B cell (primary cell): ENCODE measurements at regions not wholly inside any gene's neighbourhood (a gene's known extent, or its start where the extent isn't known, plus 50 kb on each side); places are given as distances from the start of the nearest gene placed in this dataset.

Experiments
- ATAC-seq: fragments of 200-7000 bp; cut with Tn5 transposase; one replicate; pipeline ENCODE4 v1.10.0; 2021; ENCODE audit warnings: low read depth, mild to moderate bottlenecking, moderate number of reproducible peaks, moderate library complexity
- CTCF ChIA-PET: fragments of 350-600 bp; sonication (Branson Sonifier 250); formaldehyde crosslinking; loops from one replicate; lab custom pipeline; 2021; ENCODE audit warnings: antibody characterized with exemption, inconsistent platforms; lab: Charles Lee
- POLR2A ChIA-PET: fragments of 350-600 bp; sonication (Branson Sonifier 250); formaldehyde crosslinking; loops from one replicate; lab custom pipeline; 2021; ENCODE audit warnings: antibody characterized with exemption; lab: Charles Lee
- DNase-seq: peaks from one replicate; pipeline ENCODE4 v3.0.0; 2013
- H2AFZ ChIP-seq: 2 replicates; pipeline ENCODE4 v1.6.1; 2012; ENCODE audit warnings: mild to moderate bottlenecking, low read depth, low read length; ENCODE audit not compliant: insufficient read depth, poor library complexity, severe bottlenecking
- H3K27ac ChIP-seq, 2 donors: 1 replicate in 1 of 2; 2 replicates in 1 of 2; pipeline ENCODE4 v1.5.1; 2012 to 2013; ENCODE audit warnings: low read length in 2 of 2, mild to moderate bottlenecking in 2 of 2, moderate library complexity in 1 of 2
- H3K27me3 ChIP-seq, 4 experiments: fragments of 200-600 bp in 1 of 4; sonication (generic) in 1 of 4; replicated peaks in 1 of 4; 1 replicate in 2 of 4; 2 replicates in 2 of 4; pipeline versions ENCODE4 v1.6.1 to v1.7.0; 2013 to 2016; ENCODE audit warnings: low read length in 3 of 4, mild to moderate bottlenecking in 2 of 4, mixed read lengths in 1 of 4, moderate library complexity in 1 of 4; ENCODE audit not compliant: insufficient read depth in 4 of 4, control insufficient read depth in 3 of 4; ENCODE audit errors: control extremely low read depth in 1 of 4
- H3K36me3 ChIP-seq, 2 experiments: replicated peaks in 1 of 2; 1 replicate in 1 of 2; 2 replicates in 1 of 2; pipeline versions ENCODE4 v1.6.1 to v1.7.1; 2013; ENCODE audit warnings: low read length in 1 of 2; ENCODE audit not compliant: insufficient read depth in 2 of 2, control insufficient read depth in 1 of 2; ENCODE audit errors: control extremely low read depth in 1 of 2, extremely low read depth in 1 of 2
- H3K4me1 ChIP-seq, 2 donors: fragments of 200-600 bp in 1 of 2; sonication (generic) in 1 of 2; 1 replicate in 1 of 2; 2 replicates in 1 of 2; pipeline versions ENCODE4 v1.5.1 to v1.6.1; 2013 to 2017; ENCODE audit warnings: low read length in 2 of 2; ENCODE audit not compliant: control insufficient read depth in 2 of 2, insufficient read depth in 2 of 2
- H3K4me2 ChIP-seq: replicated peaks from 2 replicates; pipeline ENCODE3; 2012; ENCODE audit warnings: mild to moderate bottlenecking, low read depth, low read length; ENCODE audit not compliant: poor library complexity, severe bottlenecking
- H3K4me3 ChIP-seq, 5 experiments: fragments of 200-600 bp in 1 of 5; sonication (generic) in 1 of 5; 1 replicate in 3 of 5; 2 replicates in 2 of 5; pipeline versions ENCODE4 v1.5.1 to v1.7.0; 2011 to 2016; ENCODE audit warnings: low read length in 4 of 5, mild to moderate bottlenecking in 4 of 5, low read depth in 2 of 5, control low read depth in 1 of 5, moderate library complexity in 1 of 5; ENCODE audit not compliant: insufficient read depth in 1 of 5; ENCODE audit errors: control extremely low read depth in 1 of 5, extremely low read depth in 1 of 5
- H3K79me2 ChIP-seq: fragments of 200-600 bp; sonication (generic); one replicate; pipeline ENCODE4 v1.6.0; 2016; ENCODE audit warnings: low read length; ENCODE audit not compliant: control insufficient read depth, insufficient read depth
- H3K9ac ChIP-seq: fragments of 200-600 bp; sonication (generic); 2 replicates; pipeline ENCODE4 v1.6.1; 2017; ENCODE audit warnings: mild to moderate bottlenecking, low read length, moderate library complexity
- H3K9me3 ChIP-seq, 3 donors: one replicate each; pipeline versions ENCODE4 v1.6.1 to v1.7.1; 2013; ENCODE audit warnings: low read length in 2 of 3; ENCODE audit not compliant: control insufficient read depth in 2 of 3, insufficient read depth in 1 of 3; ENCODE audit errors: control extremely low read depth in 1 of 3
- H4K20me1 ChIP-seq: 2 replicates; pipeline ENCODE4 v1.6.0; 2012; ENCODE audit warnings: mild to moderate bottlenecking, low read length; ENCODE audit not compliant: insufficient read depth, control insufficient read depth, poor library complexity, severe bottlenecking
- H3K27ac Mint-ChIP-seq: one replicate; pipeline ENCODE4 v1.8.0; 2021; ENCODE audit warnings: mixed read lengths
- H3K27me3 Mint-ChIP-seq: one replicate; pipeline ENCODE4 v1.8.0; 2021; ENCODE audit warnings: mixed read lengths
- H3K4me1 Mint-ChIP-seq: one replicate; pipeline ENCODE4 v1.8.0; 2021; ENCODE audit warnings: mixed read lengths
- H3K4me3 Mint-ChIP-seq: one replicate; pipeline ENCODE4 v1.8.0; 2021; ENCODE audit warnings: mixed read lengths
- H3K9me3 Mint-ChIP-seq: one replicate; pipeline ENCODE4 v1.8.0; 2022; ENCODE audit warnings: mixed read lengths; ENCODE audit not compliant: insufficient read depth
- CTCF ChIP-seq: fragments of 200-600 bp; IDR thresholded peaks from one replicate; pipeline ENCODE4 v1.8.0; 2022; ENCODE audit warnings: antibody characterized with exemption, mild to moderate bottlenecking
- EZH2 ChIP-seq: IDR thresholded peaks from 2 replicates; pipeline ENCODE4 v1.6.1; 2012; ENCODE audit warnings: borderline replicate concordance, low read depth, mild to moderate bottlenecking, moderate library complexity, low read length; ENCODE audit not compliant: insufficient read depth, poor library complexity, severe bottlenecking
- WGBS: methylation state at CpG from one replicate; pipeline ENCODE4 v1.1.5; 2013; ENCODE audit warnings: missing lambda C conversion rate; ENCODE audit not compliant: insufficient coverage; 5-methylcytosine and 5-hydroxymethylcytosine counted together
- intact Hi-C: fragments of 100-400 bp; cut with micrococcal nuclease; formaldehyde crosslinking; loops from one replicate; pipeline ENCODE4 v1.10.0; 2022

GRCh38 chr3:79884354-79884753 is 116.6 kb upstream of the ROBO1 start:
- Histone ChIP-seq H2AFZ (no peak overlapping the region), H3K79me2 (no peaks in the 10 kb centered on the region), H3K4me1 (no peaks in the 10 kb centered on the region), H3K4me3 (no peak overlapping the region), H3K4me2 (no peak overlapping the region), H3K36me3 (no peaks in the 10 kb centered on the region), H3K9me3 (no peaks in the 10 kb centered on the region), H3K27me3 (no peaks in the 10 kb centered on the region), H3K27ac (no peak overlapping the region), H4K20me1 (no peaks in the 10 kb centered on the region), H3K9ac (no peak overlapping the region)
- Mint-ChIP-seq H3K4me3 (no peak overlapping the region), H3K27ac (no peak overlapping the region), H3K4me1 (no peaks in the 10 kb centered on the region), H3K27me3 (no peaks in the 10 kb centered on the region), H3K9me3 (no peaks in the 10 kb centered on the region)
- DNase-seq (no peak), ATAC-seq (no peak)
- no peak for TF ChIP-seq CTCF
- no peak for TF ChIP-seq EZH2
- ChIA-PET POLR2A (no interaction called here), CTCF (no interaction called here)
- no CpG with 5 or more reads among the region's 3 CpGs for WGBS
- intact Hi-C loops: no loop called here

GRCh38 chr3:79881431-79881830 is 113.6 kb upstream of the ROBO1 start:
- Histone ChIP-seq H3K27me3 (no peaks in the 10 kb centered on the region), H3K4me2 (no peak overlapping the region), H3K9ac (no peak overlapping the region), H3K36me3 (no peaks in the 10 kb centered on the region), H3K9me3 (peaks cover 0 to 9% (median 2%) of the 10 kb centered on the region in 3 donors), H3K79me2 (no peaks in the 10 kb centered on the region), H3K4me3 (no peak overlapping the region), H4K20me1 (no peaks in the 10 kb centered on the region), H3K27ac (no peak overlapping the region), H3K4me1 (no peaks in the 10 kb centered on the region), H2AFZ (no peak overlapping the region)
- Mint-ChIP-seq H3K4me3 (no peak overlapping the region), H3K4me1 (no peaks in the 10 kb centered on the region), H3K27me3 (no peaks in the 10 kb centered on the region), H3K27ac (no peak overlapping the region), H3K9me3 (no peaks in the 10 kb centered on the region)
- ChIA-PET POLR2A (no interaction called here), CTCF (no interaction called here)
- no peak for TF ChIP-seq CTCF
- no peak for TF ChIP-seq EZH2
- no peak for DNase-seq
- intact Hi-C loops: no loop called here
- no peak for ATAC-seq
- WGBS: no CpG with 5 or more reads among the region's 1 CpG
